CD4-positive, alpha-beta T cell (primary cell): ENCODE measurements at regions not wholly inside any gene's neighbourhood (a gene's known extent, or its start where the extent isn't known, plus 50 kb on each side); places are given as distances from the start of the nearest gene placed in this dataset.

Experiments used
- ATAC-seq: fragments of 200-7000 bp; cut with Tn5 transposase; one replicate; pipeline ENCODE4 v1.10.0; 2022; ENCODE audit warnings: mild to moderate bottlenecking; ENCODE audit not compliant: poor library complexity
- CTCF ChIA-PET: fragments of 350-600 bp; sonication (Branson Sonifier 250); formaldehyde crosslinking; loops from one replicate; lab custom pipeline; 2021; ENCODE audit warnings: antibody characterized with exemption, inconsistent platforms; lab: Charles Lee
- POLR2A ChIA-PET: fragments of 350-600 bp; sonication (Branson Sonifier 250); formaldehyde crosslinking; loops from one replicate; lab custom pipeline; 2021; ENCODE audit warnings: antibody characterized with exemption, inconsistent platforms; lab: Charles Lee
- DNase-seq, 14 experiments: peaks; one replicate each; pipeline ENCODE4 v3.0.0-alpha.2; 2013 to 2020; ENCODE audit warnings: mixed read lengths in 2 of 14
- H3K27ac ChIP-seq, 2 donors: one replicate each; pipeline versions ENCODE4 v1.5.1 to v1.7.0; 2013; ENCODE audit warnings: low read length in 2 of 2, low read depth in 1 of 2, mild to moderate bottlenecking in 1 of 2
- H3K27me3 ChIP-seq, 2 experiments: 1 replicate in 1 of 2; 2 replicates in 1 of 2; pipeline versions ENCODE4 v1.6.1 to v1.7.0; 2013; ENCODE audit warnings: low read length in 2 of 2, control low read depth in 1 of 2, mild to moderate bottlenecking in 1 of 2, moderate library complexity in 1 of 2; ENCODE audit not compliant: insufficient read depth in 2 of 2, control insufficient read depth in 1 of 2
- H3K36me3 ChIP-seq: one replicate; pipeline ENCODE4 v1.6.1; 2013; ENCODE audit warnings: low read length, control low read depth; ENCODE audit not compliant: insufficient read depth
- H3K4me1 ChIP-seq: one replicate; pipeline ENCODE4 v1.6.1; 2013; ENCODE audit warnings: low read length, control low read depth; ENCODE audit not compliant: insufficient read depth
- H3K4me3 ChIP-seq: one replicate; pipeline ENCODE4 v1.5.1; 2013; ENCODE audit warnings: mild to moderate bottlenecking, low read length, moderate library complexity
- H3K9me3 ChIP-seq, 2 experiments: 1 replicate in 1 of 2; 2 replicates in 1 of 2; pipeline versions ENCODE4 v1.6.1 to v1.7.0; 2013; ENCODE audit warnings: low read length in 2 of 2, mild to moderate bottlenecking in 2 of 2, control low read depth in 1 of 2, moderate library complexity in 1 of 2; ENCODE audit not compliant: control insufficient read depth in 1 of 2, insufficient read depth in 1 of 2
- H3K27ac Mint-ChIP-seq: one replicate; pipeline ENCODE4 v1.8.0; 2020; ENCODE audit warnings: mixed read lengths
- H3K27me3 Mint-ChIP-seq: one replicate; pipeline ENCODE4 v1.8.0; 2021; ENCODE audit warnings: mixed read lengths
- H3K36me3 Mint-ChIP-seq: one replicate; pipeline ENCODE4 v1.8.0; 2021; ENCODE audit warnings: low read depth, mixed read lengths
- H3K4me1 Mint-ChIP-seq: one replicate; pipeline ENCODE4 v1.8.0; 2021; ENCODE audit warnings: low read depth, mixed read lengths
- H3K4me3 Mint-ChIP-seq: one replicate; pipeline ENCODE4 v1.8.0; 2020; ENCODE audit warnings: mild to moderate bottlenecking, mixed read lengths
- H3K9me3 Mint-ChIP-seq: one replicate; pipeline ENCODE4 v1.8.0; 2020; ENCODE audit warnings: mixed read lengths
- intact Hi-C, 2 experiments: fragments of 100-400 bp; cut with DNase I in 1 of 2; cut with micrococcal nuclease in 1 of 2; formaldehyde crosslinking; loops; one replicate each; pipeline versions ENCODE4 v1.15.1 to v1.9.0; 2023 to 2025; cut with DNase I, micrococcal nuclease
- TF ChIP-seq, protein P1 (sequence below): fragments of 200-600 bp; IDR thresholded peaks from one replicate; pipeline ENCODE4 v1.8.0; 2022; ENCODE audit warnings: antibody characterized with exemption, mild to moderate bottlenecking

DNA sequence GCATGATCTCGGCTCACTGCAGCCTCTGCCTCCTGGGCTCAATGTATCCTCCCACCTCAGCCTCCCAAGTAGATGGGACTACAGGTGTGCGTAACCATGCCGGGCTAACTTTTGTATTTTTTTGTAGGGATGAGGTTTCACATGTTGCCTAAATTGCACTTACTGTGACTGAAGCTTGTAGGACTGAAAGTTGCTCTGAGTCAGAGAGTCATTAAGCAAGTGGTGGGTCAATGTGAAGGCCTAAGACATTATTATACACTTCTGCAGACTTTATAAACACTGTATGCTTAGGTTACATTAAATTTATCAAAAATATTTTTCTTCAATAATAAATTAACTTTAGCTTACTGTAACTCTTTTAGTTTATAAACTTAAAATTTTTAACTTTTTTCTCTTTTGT lies 170.2 kb downstream of the FAT4 start:
- H3K36me3 Mint-ChIP-seq = no peaks in the 10 kb centered on the region
- H3K27ac Mint-ChIP-seq = no peak overlapping the region
- Histone ChIP-seq H3K36me3 (no peaks in the 10 kb centered on the region), H3K9me3 (peaks cover 0 to 5% of the 10 kb centered on the region in 2 experiments), H3K27me3 (no peaks in the 10 kb centered on the region), H3K4me1 (no peaks in the 10 kb centered on the region), H3K4me3 (no peak overlapping the region), H3K27ac (no peak overlapping the region)
- peaks cover 2% of the 10 kb centered on the region for H3K9me3 Mint-ChIP-seq
- no peak overlapping the region for H3K4me3 Mint-ChIP-seq
- no peaks in the 10 kb centered on the region for H3K27me3 Mint-ChIP-seq
- ATAC-seq (no peak), DNase-seq (no peak)
- POLR2A ChIA-PET = no interaction called here
- CTCF ChIA-PET = no interaction called here
- intact Hi-C loops = no loop called here
- H3K4me1 Mint-ChIP-seq = no peaks in the 10 kb centered on the region
- TF ChIP-seq, protein P1, sequence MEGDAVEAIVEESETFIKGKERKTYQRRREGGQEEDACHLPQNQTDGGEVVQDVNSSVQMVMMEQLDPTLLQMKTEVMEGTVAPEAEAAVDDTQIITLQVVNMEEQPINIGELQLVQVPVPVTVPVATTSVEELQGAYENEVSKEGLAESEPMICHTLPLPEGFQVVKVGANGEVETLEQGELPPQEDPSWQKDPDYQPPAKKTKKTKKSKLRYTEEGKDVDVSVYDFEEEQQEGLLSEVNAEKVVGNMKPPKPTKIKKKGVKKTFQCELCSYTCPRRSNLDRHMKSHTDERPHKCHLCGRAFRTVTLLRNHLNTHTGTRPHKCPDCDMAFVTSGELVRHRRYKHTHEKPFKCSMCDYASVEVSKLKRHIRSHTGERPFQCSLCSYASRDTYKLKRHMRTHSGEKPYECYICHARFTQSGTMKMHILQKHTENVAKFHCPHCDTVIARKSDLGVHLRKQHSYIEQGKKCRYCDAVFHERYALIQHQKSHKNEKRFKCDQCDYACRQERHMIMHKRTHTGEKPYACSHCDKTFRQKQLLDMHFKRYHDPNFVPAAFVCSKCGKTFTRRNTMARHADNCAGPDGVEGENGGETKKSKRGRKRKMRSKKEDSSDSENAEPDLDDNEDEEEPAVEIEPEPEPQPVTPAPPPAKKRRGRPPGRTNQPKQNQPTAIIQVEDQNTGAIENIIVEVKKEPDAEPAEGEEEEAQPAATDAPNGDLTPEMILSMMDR = no peak

DNA sequence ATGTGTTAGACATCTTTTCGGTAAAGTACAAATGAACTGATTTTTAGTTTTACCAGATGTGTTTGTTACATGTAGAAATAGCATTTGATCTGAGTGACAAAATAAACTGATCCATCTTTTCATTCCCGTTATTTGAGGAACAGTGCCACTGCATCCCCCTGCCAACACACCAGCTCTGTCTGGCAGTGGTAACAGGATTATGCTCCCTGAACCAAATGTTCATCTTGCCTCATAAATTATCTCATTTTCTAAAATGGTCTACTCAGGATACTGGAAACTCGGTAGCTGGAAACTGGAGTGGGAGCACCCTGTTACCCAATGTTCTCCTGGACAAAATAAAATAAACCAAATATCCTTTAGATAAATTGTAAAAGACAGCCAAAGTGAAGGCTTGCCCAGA lies 171.6 kb downstream of the FAT4 start:
- POLR2A ChIA-PET = no interaction called here
- H3K4me1 Mint-ChIP-seq = no peaks in the 10 kb centered on the region
- H3K4me1 ChIP-seq = no peaks in the 10 kb centered on the region
- H3K9me3 Mint-ChIP-seq = peaks cover 2% of the 10 kb centered on the region
- CTCF ChIA-PET = no interaction called here
- no peaks in the 10 kb centered on the region for H3K27me3 Mint-ChIP-seq
- no peak overlapping the region for H3K4me3 ChIP-seq
- H3K4me3 Mint-ChIP-seq = no peak overlapping the region
- TF ChIP-seq, protein P1 = no peak
- no peak for ATAC-seq
- no peak overlapping the region for H3K27ac Mint-ChIP-seq
- intact Hi-C loops = no loop called here
- H3K36me3 ChIP-seq = no peaks in the 10 kb centered on the region
- no peaks in the 10 kb centered on the region for H3K36me3 Mint-ChIP-seq
- no peaks in the 10 kb centered on the region for H3K27me3 ChIP-seq
- no peak overlapping the region for H3K27ac ChIP-seq
- peaks cover 0 to 18% of the 10 kb centered on the region in 2 experiments for H3K9me3 ChIP-seq
- DNase-seq = no peak

DNA sequence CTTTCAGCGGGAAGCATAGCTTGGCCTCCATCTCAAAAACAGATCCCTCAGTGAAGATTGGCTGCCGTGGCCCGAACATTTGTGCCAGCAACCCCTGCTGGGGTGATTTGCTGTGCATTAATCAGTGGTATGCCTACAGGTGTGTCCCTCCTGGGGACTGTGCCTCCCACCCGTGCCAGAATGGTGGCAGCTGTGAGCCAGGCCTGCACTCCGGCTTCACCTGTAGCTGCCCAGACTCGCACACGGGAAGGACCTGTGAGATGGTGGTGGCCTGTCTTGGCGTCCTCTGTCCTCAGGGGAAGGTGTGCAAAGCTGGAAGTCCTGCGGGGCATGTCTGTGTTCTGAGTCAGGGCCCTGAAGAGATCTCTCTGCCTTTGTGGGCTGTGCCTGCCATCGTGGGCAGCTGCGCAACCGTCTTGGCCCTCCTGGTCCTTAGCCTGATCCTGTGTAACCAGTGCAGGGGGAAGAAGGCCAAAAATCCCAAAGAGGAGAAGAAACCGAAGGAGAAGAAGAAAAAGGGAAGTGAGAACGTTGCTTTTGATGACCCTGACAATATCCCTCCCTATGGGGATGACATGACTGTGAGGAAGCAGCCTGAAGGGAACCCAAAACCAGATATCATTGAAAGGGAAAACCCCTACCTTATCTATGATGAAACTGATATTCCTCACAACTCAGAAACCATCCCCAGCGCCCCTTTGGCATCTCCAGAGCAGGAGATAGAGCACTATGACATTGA lies 175.4 kb downstream of the FAT4 start:
- POLR2A ChIA-PET = no interaction called here
- intact Hi-C loops = no loop called here
- H3K27me3 ChIP-seq = no peaks in the 10 kb centered on the region
- no peak for ATAC-seq
- Mint-ChIP-seq H3K4me1 (no peaks in the 10 kb centered on the region), H3K27ac (no peak overlapping the region), H3K27me3 (no peaks in the 10 kb centered on the region), H3K4me3 (no peak overlapping the region), H3K9me3 (peaks cover 4% of the 10 kb centered on the region), H3K36me3 (no peaks in the 10 kb centered on the region)
- TF ChIP-seq, protein P1 = no peak
- no peak overlapping the region for H3K27ac ChIP-seq
- H3K9me3 ChIP-seq = peaks cover 0 to 17% of the 10 kb centered on the region in 2 experiments
- no peak overlapping the region for H3K4me3 ChIP-seq
- DNase-seq = peak in 1 of 14 experiments; percentile 4
- H3K4me1 ChIP-seq = no peaks in the 10 kb centered on the region
- no peaks in the 10 kb centered on the region for H3K36me3 ChIP-seq
- CTCF ChIA-PET = no interaction called here
